WTC11 (cell line): ENCODE measurements at regions not wholly inside any gene's neighbourhood (a gene's known extent, or its start where the extent isn't known, plus 50 kb on each side); places are given as distances from the start of the nearest gene placed in this dataset.

Experiments
- EMX1 ChIP-seq: fragments of 250-450 bp; sonication (Bioruptor Pico); IDR thresholded peaks from 2 replicates; pipeline ENCODE4 v1.8.0; 2021; ENCODE audit warnings: mild to moderate bottlenecking
- FOXJ3 ChIP-seq: sonication (generic); formaldehyde crosslinking; IDR thresholded peaks from 2 replicates; pipeline ENCODE4 v1.9.0; 2021; ENCODE audit warnings: missing genetic modification reagents, mild to moderate bottlenecking, borderline replicate concordance
- TEAD1 ChIP-seq: sonication (generic); formaldehyde crosslinking; IDR thresholded peaks from 2 replicates; pipeline ENCODE4 v1.8.0; 2022; ENCODE audit warnings: mild to moderate bottlenecking, missing genetic modification reagents
- TF ChIP-seq, protein P1 (sequence below): fragments of 200-600 bp; IDR thresholded peaks from 2 replicates; pipeline ENCODE4 v1.8.0; 2022; ENCODE audit warnings: antibody characterized with exemption
- TF ChIP-seq, protein P2 (sequence below): sonication (generic); formaldehyde crosslinking; IDR thresholded peaks from 2 replicates; pipeline ENCODE4 v1.8.1; 2022; ENCODE audit warnings: mild to moderate bottlenecking, missing genetic modification reagents, moderate library complexity, borderline replicate concordance

DNA sequence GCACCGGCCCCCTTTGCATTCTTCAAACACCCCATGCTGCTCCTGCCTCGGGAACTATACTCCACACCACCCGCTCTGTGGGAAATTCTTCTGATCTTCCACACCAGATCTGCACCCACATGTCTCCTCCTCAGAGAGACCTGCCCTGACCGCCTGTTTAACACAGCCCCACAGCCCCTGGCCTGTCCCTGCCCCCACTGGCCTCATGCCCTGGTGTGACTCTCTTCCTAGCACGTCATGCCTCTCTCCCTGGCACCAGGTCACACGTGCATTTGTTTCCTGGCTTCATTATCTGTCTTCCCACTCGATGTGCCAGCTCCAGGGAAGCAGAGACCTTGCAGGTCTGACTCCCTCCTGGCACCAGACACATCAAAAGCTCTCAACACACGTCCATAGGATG lies 79.6 kb downstream of the ANKRD60 start:
- TF ChIP-seq TEAD1 (CRISPR knock-in tag) (no peak), FOXJ3 (no peak), EMX1 (CRISPR knock-in tag) (no peak)
- TF ChIP-seq, protein P1, sequence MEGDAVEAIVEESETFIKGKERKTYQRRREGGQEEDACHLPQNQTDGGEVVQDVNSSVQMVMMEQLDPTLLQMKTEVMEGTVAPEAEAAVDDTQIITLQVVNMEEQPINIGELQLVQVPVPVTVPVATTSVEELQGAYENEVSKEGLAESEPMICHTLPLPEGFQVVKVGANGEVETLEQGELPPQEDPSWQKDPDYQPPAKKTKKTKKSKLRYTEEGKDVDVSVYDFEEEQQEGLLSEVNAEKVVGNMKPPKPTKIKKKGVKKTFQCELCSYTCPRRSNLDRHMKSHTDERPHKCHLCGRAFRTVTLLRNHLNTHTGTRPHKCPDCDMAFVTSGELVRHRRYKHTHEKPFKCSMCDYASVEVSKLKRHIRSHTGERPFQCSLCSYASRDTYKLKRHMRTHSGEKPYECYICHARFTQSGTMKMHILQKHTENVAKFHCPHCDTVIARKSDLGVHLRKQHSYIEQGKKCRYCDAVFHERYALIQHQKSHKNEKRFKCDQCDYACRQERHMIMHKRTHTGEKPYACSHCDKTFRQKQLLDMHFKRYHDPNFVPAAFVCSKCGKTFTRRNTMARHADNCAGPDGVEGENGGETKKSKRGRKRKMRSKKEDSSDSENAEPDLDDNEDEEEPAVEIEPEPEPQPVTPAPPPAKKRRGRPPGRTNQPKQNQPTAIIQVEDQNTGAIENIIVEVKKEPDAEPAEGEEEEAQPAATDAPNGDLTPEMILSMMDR: no peak
- TF ChIP-seq, protein P2, sequence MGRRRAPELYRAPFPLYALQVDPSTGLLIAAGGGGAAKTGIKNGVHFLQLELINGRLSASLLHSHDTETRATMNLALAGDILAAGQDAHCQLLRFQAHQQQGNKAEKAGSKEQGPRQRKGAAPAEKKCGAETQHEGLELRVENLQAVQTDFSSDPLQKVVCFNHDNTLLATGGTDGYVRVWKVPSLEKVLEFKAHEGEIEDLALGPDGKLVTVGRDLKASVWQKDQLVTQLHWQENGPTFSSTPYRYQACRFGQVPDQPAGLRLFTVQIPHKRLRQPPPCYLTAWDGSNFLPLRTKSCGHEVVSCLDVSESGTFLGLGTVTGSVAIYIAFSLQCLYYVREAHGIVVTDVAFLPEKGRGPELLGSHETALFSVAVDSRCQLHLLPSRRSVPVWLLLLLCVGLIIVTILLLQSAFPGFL: no peak
